Epithelial cell of esophagus (primary cell): ENCODE measurements at regions not wholly inside any gene's neighbourhood (a gene's known extent, or its start where the extent isn't known, plus 50 kb on each side); places are given as distances from the start of the nearest gene placed in this dataset.

Source experiments
- DNase-seq: peaks from one replicate; pipeline ENCODE4 v3.0.0; 2010; ENCODE audit warnings: low read depth
- H3K4me3 ChIP-seq: 2 replicates; pipeline ENCODE4 v1.5.1; 2011; ENCODE audit warnings: mild to moderate bottlenecking, low read length, control low read depth
- CTCF ChIP-seq: IDR thresholded peaks from 2 replicates; pipeline ENCODE4 v1.5.1; 2011; ENCODE audit warnings: low read depth, mild to moderate bottlenecking, low read length, control low read depth, inconsistent platforms; ENCODE audit not compliant: insufficient read depth; ENCODE audit errors: missing control alignments

- no peak for TF ChIP-seq CTCF
- no peak for DNase-seq
- no peak overlapping the region for H3K4me3 ChIP-seq
Observed at GRCh38 chr5:58072300-58072965, 387.5 kb downstream of the PLK2 start.

GRCh38 chr5:58071566-58071965, 388.3 kb downstream of the PLK2 start:
- H3K4me3 ChIP-seq: no peak overlapping the region
- no peak for DNase-seq
- no peak for TF ChIP-seq CTCF

GRCh38 chr5:58069846-58070245, 390.0 kb downstream of the PLK2 start:
- H3K4me3 ChIP-seq: no peak overlapping the region
- peak; percentile 54 for DNase-seq
- TF ChIP-seq CTCF: no peak

- no peak for TF ChIP-seq CTCF
- no peak for DNase-seq
Observed at GRCh38 chr5:58069016-58069705, 390.7 kb downstream of the PLK2 start.

GRCh38 chr5:58066557-58066956, 393.3 kb downstream of the PLK2 start:
- TF ChIP-seq CTCF: no peak
- no peak overlapping the region for H3K4me3 ChIP-seq
- no peak for DNase-seq

More at GRCh38 chr5:58069016-58069705, 390.7 kb downstream of the PLK2 start:
- H3K4me3 ChIP-seq: no peak overlapping the region

DNA sequence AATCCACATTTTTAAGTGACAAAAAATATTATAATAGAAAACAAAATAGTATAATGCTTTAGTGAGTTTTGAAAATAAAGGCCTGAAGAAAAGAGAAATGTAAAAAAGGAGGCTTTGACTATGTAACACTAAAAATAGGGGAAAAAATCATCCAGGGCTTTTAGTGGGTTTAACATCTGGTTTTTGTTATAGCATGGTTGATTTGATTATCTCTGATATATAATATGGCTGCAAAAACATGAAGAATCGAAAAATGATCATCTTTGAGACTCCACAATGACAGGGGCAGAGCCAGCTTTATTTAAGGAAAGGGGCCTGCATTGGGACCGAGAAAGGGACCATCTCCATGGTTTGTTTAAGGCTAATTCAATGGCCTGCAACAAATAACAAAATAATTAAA, 393.8 kb downstream of the PLK2 start:
- H3K4me3 ChIP-seq: no peak overlapping the region
- no peak for TF ChIP-seq CTCF
- DNase-seq: no peak
